NCI-H446 (cell line): ENCODE measurements at regions not wholly inside any gene's neighbourhood (a gene's known extent, or its start where the extent isn't known, plus 50 kb on each side); places are given as distances from the start of the nearest gene placed in this dataset.

Experiments used
- DNase-seq, 2 experiments: peaks; one replicate each; lab custom pipeline; 2025; lab: John Stamatoyannopoulos, UW

DNA sequence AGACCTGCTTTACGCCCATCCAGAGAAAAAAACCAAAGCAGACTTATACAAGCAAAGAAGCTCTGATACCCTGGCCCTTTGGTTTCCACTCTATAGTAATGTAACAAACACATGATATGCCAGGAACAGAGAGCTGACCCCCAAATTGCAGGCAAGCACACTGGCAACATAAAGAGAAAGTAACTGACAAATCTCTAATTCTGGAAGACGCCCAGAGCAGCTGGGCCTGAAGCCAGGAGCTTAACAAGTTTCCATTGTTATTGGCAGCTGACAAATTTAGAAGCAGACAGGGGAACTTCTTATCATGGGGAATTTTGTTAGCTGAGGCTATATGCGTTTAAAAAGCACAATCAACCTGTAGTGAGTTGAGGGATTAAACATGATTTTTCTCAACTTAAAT lies 158.0 kb downstream of the DLEU7 start:
- DNase-seq, result peak; percentile 18 to 85

DNA sequence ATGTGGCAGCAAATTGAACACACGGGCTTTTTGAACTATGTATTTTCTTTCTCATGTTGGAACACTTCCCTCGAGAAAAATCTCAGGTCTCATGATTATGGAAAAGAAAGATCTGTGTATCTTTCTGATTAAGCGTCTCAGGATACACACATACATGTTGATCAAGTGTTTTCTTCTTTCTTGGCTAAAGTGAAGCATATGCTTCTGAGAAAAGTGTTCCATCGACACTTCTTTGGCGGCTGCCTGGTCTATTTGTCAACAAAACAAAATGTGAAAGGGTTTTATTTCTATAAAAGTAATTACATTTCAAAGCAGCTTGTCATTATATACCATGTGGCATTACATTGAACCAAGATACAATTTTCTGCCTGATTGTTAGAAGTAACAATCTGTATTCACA lies 157.5 kb downstream of the DLEU7 start:
- DNase-seq, result no peak

DNA sequence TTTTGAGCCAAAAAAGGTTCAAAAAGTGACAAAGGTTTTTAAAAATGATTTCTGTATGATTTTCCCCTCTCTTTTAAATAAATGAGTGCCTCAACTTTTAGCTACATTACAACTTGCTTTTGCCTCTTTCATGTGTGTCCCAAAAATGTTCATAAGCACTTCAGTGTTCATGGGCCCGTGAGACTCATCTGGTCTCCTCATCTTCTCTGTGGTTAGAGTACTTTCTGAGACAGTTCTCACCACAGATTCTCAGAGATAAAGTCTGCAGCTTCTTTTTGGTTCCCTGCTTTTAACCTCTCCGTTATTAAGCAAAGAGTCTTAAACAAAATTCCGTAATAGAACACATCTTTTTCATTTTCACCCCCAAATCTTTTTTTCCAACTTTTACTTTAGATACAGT lies 156.9 kb downstream of the DLEU7 start:
- no peak for DNase-seq

- DNase-seq, result no peak
Observed at GRCh38 chr13:50687545-50687944, 155.9 kb downstream of the DLEU7 start.

- DNase-seq, result peak in 1 of 2 experiments; percentile 62
Observed at GRCh38 chr13:50690006-50690405, 153.5 kb downstream of the DLEU7 start.

DNA sequence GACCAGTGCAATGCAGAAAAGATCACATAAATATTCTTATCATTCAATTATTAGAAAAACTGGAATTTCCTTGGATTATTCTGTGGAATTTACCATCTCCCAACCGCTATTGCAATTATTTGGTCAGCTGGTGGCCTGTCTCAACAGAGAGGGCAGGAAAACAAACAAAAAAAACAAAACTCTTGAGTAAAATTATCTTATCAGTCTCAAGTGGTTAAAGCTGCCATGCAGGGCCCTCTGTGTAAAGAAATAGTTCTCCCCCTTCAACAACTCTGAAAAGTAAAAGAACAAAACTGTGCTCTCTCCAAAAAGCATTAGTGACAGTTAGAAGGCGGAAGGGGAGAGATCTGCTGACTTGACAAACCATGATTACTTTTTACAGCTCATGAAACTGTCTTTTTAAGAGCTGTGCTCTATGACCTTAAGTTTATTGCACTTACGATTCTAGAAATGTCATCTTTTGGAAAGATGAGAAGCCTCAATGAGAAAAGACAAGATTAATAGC lies 152.3 kb downstream of the DLEU7 start:
- DNase-seq, result no peak

GRCh38 chr13:50691681-50692263 lies 151.7 kb downstream of the DLEU7 start:
- peak in 1 of 2 experiments; percentile 54 for DNase-seq

DNA sequence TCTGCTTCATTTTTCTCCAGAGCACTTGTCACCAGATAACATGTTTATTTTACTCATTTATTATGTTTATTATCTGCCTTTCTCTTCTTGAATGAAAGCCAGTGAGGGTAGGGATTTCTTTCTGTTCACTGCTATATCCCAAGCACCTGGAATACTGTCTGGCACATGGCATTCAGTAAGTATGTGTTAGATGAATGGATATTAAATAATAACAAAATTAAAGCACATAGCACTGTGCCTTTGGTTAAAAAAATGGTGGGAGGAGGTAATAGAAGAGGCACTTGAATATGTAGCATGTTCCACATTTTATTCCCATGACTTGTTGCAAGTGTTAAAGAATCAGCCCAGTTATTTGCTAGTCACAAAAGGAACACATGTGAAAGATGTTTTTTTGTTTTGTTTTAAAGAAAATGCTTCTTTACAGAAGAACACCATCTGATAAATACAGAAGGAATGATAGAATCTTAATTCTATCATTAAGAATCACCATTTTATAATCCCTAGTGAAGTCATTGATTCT lies 151.0 kb downstream of the DLEU7 start:
- no peak for DNase-seq

DNA sequence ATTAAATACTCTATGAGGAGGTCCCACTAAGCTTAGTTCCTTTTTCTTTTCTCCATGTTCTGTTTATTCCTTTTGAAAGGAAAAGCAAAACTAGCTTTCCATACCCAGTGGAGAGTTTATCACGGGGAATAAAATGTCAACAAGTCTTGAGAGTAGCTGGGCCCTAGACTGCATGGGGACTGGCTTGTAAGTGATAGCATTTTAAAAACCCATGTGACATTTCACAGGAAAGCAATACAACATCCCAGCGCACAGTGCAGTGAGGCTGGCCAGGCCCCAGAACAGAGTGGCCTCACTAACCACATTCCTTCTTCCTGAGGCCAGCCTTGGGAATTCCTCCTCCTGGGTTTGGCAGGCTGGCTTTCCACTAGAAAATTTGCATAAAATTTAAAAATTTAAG lies 149.8 kb downstream of the DLEU7 start:
- no peak for DNase-seq

DNA sequence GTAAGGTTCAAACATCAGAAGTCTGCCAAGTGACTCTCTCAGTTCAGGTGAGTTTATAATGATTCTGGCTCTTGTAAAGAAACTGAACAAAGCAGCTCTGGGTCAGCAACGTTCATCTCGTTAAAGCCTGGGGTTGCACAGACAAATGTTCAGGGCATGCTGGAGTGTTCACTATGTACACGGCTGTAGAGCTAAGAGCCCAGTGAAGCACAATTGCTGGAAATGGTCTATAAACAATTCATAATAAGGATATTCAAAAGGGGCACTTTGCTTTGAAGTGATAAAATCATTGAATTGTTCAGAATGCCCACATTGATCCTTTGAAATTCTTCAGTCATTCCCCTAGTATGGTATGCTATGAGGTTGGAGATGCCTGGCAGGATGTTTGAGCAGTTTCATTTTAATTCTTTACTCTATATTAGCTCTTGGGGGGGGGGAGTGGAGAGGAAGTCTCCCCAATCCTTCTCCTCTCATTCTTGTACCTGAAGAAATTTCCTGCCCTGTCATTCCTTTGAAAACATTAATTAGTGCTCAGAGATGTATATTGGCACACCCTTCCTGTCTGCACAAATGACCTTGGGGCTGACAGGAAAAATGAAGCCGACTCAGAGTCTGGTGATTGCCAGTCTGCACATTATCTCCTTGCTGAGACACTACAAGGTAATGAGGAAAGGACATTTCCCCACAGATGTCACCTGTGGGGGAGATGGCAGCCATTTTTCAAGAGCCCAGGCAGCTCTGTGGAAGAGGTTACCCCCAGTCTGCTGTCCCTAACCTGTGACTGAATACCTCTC lies 145.5 kb downstream of the DLEU7 start:
- no peak for DNase-seq

DNA sequence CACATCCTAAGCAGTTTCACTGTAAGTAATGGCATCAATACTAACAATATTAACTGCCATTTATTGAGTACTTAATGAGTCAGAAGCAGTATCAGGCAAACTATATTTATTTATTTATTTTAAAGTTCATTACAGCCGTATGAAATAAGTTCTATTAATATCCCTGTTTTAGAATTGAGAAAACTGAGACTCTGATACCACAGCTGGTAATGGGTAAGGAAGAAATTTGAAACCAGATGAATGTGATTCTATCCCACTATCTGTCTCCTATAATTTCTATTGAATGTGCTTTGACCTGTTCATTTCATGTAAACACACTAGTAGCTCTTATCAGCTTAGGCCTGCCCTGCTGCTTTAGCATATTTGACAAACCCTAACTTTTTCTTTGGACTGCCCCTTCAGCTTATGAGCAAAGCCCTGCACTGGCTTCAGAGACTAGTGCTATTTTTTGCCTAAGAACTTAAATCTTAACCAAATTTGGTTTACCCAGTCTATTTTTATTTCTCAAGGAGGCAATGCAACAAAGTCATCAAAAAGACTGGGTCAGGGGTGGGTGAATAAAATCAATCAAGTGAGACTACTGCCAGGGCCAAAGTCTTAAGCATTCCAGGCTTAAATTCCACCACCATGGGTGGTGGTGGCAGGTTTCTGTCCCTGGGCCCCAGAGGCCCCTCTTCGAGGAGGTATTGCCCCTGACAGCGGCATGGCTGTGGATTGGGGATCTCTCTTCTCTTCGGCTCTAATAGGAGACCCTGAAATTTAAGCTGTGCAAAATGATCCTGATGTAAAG lies 143.4 kb downstream of the DLEU7 start:
- no peak for DNase-seq

DNA sequence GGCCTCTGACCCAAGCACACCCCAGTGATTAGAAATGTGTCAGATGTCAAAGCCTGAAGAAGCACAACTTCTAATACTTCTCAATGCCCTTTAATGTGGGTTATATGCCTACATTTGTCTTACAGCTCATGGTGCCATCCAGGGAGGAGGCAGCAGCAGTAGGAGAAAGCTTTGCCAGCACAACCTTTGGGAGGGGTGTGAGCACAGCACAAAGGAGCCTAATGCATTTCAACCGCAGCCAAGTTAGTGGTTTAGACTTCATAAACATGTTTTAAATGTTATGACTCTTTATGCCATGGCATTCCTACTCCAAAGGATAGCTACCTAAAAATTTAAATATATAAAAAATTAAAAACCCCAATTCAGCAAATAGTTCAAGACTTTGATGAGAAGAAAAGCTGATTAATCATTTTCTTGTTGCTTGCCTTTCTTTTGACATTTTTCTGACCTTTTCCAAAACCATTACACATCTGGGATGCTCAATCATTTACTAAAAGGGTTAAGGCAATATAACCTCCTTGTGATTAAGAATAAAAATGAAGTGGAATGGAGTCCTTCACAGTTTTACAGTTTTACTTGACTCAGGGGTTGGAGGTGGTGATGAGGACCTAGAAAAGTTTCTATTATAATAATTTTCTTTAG lies 142.7 kb downstream of the DLEU7 start:
- no peak for DNase-seq

GRCh38 chr13:50701469-50701868 lies 142.0 kb downstream of the DLEU7 start:
- no peak for DNase-seq

DNA sequence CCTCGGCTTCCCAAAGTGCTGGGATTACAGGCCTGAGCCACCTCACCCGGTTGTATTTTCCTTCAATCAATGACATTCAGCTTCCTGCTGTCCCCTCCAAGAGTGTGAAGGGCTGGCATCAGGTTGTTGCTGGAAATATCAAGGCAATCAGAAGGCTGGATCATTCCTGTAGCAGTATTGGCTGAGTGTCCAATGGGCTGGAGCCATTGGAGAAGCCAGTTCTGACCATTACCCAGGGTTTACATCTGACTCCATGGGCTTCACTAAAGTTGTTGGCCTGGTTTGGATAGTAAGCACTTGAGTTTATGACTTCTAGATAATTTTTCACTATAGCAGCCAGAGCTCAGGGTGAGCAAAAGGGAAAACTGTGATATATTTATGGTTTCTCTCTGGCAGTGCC lies 137.0 kb downstream of the DLEU7 start:
- DNase-seq, result no peak

DNA sequence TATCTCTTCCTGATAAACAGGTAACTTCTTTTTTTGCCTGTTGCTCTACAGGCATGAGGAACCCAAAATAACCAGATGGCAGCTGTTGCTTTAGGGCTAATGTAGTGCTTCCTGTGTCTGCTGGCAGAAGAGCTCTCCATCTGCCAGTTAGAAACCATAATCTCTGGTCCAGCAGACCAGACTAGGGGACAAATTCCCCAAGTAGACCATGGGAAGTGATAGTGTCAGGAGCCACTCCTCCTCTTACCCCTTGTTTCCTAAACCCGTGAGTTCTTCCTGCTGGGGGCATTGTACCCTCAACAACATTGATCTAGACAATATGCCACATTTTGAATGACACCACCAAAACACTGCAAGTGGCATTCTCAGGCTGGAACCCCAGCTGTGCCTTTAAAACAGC lies 135.9 kb downstream of the DLEU7 start:
- DNase-seq, result peak in 1 of 2 experiments; percentile 60

- peak in 1 of 2 experiments; percentile 66 for DNase-seq
Observed at GRCh38 chr13:50708461-50708860, 135.0 kb downstream of the DLEU7 start.

GRCh38 chr13:50709058-50709457 lies 134.4 kb downstream of the DLEU7 start:
- DNase-seq, result no peak

DNA sequence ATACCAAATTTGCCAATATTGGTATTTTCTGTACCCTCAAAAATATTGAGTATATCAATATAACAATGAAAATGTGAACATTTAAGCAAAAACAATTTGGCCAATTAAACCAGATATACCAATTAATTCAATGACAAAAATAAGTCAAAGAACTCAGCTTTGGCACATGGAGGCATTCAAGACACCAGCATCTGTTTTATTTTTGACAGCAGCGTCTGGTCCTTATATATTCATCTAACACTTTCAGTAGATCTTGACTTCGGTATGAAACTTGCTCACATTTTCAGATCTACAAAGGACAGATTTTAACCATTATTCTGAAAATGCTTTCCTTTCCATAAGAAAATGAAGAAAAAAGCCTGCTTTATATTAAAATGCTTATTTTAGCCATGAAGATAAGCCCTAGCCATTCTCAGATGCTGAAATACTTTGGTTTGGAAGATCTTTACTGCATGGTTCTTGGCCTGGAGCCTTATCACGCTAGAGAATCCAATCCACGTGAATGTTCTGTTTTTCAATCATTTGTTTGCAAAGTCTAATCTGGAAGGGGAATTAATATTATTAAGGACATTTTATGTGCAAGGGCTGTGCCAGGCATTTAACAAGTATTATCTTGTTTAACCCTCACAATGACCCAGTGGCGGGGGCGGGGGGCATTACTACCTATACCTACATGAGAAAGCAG lies 132.2 kb downstream of the DLEU7 start:
- peak in 1 of 2 experiments; percentile 6 for DNase-seq

- peak; percentile 28 to 58 for DNase-seq
Observed at GRCh38 chr13:50711996-50712395, 131.5 kb downstream of the DLEU7 start.

GRCh38 chr13:50712456-50712855 lies 131.0 kb downstream of the DLEU7 start:
- peak; percentile 42 to 75 for DNase-seq

- DNase-seq, result peak; percentile 50 to 87
Observed at GRCh38 chr13:50712881-50713280, 130.6 kb downstream of the DLEU7 start.
